HG03342 (cell line): ENCODE measurements at regions not wholly inside any gene's neighbourhood (a gene's known extent, or its start where the extent isn't known, plus 50 kb on each side); places are given as distances from the start of the nearest gene placed in this dataset.
"Not testable (repeated sequence)": the region's sequence is repeated elsewhere in the genome, so short reads cannot be mapped to it uniquely, and the experiment has no call there.

Experiments
- ATAC-seq: cut with Tn5 transposase; IDR thresholded peaks from one replicate; pipeline ENCODE4 v1.9.1; 2021; ENCODE audit warnings: mild to moderate bottlenecking, moderate library complexity; ENCODE audit not compliant: unreplicated experiment

DNA sequence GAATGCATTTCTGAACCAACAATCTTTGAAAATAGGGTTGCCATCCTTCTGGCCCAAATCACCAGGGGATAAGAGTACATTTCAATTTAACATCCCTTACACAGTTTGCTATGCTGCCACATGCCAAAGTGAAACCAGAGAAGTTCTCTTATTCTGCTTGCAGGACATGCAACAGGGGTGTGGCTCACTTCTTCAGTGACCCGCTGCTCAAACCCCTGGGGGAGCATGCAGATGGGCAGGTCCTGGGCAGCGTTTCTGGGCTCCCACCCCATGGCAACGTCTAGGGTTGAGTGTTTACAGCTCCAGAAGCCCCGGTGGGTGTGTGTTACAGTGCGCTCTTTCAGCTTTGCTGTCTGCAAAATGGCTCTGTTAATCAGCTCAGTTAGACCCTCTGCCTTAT lies 1306.3 kb upstream of the TMEM132C start:
- ATAC-seq: no peak

DNA sequence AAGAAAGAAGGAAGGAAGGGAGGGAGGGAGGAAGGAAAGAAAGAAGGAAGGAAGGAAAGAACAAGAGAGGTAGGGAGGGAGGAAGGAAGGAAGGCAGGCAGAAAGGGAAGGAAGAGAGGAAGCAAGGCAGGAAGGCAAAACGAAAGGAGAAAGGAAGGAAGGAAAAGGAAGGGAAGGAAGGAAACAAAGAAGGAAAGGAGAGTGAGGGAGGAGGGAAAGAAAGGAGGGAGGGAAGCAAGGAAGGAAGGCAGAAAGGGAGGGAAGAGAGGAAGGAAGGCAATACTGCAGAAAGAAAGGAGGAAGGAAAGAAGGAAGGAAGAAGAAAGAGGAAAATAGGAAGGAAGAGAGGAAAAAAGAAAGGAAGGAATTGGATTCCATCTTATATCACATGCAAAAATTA lies 1303.1 kb upstream of the TMEM132C start:
- no peak for ATAC-seq

DNA sequence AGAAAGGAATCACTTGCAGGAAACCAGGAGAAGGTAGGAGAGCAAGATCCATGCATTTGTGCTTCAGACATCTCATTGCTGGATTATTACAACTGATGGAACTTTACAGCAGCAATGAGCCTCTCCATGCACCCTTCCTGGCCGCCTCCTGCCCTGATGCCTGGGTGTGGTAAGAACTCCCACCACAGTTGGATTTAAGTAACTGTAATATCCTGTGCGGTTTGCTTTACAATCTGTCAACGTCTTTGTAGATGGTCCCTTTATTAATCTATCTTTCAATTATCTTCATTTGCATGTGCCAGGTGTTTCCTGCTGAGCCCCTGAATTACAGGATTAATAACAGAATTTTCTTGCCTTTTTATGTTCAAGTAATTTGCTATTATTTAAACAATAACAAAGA lies 1300.5 kb upstream of the TMEM132C start:
- no peak for ATAC-seq

DNA sequence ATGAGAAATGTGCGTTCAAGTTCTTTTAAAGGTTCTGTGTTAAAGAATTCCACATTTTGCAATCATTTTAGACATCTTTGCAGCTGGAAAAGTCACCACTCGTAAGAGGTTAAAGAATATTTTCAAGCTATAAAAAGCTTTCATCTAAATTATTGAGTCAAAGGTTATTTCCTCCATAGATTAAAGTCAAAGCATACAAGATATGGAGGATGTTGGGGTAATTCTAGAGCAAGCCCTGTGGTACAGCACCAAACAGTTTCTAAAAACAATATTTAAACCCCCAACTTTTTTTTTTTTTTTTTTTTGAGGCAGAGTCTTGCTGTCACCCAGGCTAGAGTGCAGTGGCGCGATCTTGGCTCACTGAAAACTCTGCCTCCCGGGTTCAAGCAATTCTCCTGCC lies 1299.8 kb upstream of the TMEM132C start:
- ATAC-seq: no peak

DNA sequence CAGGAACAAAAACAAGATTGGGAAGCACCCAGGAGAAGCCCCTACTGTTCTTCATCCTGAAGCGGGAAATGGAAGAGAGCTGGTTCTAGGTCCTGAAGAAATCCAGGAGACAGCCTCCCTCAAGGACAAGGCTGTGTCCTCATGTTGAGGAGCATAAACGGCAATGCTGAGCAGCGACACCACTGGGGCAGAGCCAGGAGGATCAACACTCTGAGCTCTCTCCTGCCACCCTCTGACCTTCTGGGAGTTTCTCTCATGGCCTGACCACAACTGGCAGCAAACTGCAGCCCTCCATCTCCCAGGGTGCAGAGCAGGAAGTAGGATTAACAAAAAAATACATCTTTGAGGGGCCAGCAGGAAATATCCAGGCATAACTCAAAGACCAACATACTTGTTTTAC lies 1292.2 kb upstream of the TMEM132C start:
- no peak for ATAC-seq

DNA sequence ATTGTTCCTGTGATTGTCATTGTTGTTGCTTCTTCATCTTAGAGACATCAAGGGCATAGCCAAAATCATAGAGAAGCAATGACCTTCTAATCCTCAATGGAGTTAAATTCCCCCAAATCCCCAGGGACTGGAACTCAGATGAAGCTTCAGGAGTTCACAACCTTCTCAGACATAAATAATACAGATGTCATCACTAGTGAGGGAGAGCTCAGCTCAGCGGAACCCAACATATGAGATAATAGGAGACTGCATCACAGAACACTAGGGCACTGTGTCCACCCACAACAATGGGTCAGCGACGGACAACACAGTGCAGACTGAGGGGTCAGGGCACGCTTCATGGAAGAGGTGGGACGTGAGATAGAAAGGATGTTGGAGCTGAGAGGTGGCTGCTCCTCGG lies 1290.4 kb upstream of the TMEM132C start:
- no peak for ATAC-seq

DNA sequence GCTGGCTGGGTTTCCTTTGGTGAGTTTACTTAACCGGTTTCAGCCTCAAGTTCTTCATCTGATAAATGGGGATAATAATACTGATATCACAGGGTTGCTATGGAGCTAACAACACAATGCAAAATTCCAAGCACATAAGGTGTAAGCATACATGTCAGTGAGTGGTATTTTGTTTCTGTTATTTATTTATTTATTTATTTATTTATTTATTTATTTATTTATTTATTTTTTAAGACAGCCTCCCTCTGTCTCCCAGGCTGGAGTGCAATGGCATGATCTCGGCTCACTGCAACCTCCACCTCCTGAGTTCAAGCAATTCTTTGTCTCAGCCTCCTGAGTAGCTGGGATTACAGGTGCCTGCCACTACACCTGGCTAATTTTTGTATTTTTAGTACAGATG lies 1287.4 kb upstream of the TMEM132C start:
- ATAC-seq: not testable (repeated sequence)

DNA sequence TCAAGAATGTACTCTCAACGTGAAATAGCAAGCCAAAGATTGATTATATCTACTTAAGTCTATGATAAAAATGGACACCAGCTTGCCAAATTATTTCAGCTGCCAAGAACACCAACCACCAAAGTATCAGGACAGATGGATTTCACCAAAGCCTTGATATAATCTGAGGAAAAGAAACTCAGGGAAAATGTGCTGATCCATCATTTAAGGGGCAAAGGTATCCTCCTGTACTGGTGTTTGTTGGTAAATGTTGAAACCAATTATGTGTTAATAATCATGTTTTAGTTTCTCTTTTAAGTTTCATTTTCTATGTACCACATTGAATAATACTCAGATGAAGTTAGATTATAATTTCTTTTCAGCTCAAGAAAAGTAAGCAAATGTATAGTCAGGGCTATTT lies 1284.3 kb upstream of the TMEM132C start:
- ATAC-seq: no peak

DNA sequence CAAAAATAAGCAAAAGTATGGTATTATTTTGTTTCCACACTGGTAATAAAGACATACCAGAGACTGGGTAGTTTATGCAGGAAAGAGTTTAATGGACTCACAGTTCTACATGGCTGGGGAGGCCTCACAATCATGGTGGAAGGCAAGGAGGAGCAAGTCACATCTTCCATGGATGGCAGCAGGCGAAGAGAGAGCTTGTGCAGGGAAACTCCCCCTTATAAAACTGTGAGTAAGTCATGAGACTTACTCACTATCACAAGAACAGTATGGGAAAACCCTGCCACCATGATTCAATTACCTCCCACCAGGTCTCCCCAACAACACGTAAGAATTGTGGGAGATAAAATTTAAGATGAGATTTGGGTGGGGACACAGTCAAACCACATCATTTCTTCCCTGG lies 1283.2 kb upstream of the TMEM132C start:
- ATAC-seq: not testable (repeated sequence)

DNA sequence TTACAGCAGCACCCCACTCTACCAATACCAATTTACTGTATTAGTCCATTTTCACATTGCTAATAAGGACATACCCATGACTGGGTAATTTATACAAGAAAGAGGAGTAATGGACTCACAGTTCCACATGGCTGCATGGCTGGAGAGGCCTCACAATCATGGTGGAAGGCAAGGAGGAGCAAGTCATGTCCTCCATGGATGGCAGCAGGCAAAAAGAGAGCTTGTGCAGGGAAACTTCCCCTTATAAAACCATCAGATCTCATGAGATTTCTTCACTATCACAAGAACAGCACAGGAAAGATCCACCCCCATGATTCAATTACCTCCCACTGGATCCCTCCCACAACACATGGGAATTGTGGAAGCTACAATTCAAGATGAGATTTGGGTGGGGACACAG lies 1281.3 kb upstream of the TMEM132C start:
- not testable (repeated sequence) for ATAC-seq

DNA sequence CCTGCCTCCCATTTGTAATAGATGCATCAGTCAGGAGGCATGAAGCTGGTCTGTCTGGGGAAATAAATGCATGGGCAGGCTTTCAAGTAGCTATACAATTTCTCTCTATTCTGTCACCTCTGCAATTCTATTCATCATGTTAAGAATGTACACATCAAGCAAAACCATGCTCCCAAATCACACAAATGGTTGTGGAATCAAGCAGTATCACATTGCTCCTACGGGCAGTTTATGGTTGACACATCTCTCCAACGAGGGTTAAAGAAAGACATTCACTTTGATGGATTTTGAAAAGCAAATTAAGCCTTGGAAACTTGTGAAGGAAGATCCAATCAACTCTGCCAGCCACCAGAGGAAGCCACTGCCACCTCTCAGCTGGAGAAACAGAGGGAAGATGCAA lies 1277.4 kb upstream of the TMEM132C start:
- ATAC-seq: no peak

DNA sequence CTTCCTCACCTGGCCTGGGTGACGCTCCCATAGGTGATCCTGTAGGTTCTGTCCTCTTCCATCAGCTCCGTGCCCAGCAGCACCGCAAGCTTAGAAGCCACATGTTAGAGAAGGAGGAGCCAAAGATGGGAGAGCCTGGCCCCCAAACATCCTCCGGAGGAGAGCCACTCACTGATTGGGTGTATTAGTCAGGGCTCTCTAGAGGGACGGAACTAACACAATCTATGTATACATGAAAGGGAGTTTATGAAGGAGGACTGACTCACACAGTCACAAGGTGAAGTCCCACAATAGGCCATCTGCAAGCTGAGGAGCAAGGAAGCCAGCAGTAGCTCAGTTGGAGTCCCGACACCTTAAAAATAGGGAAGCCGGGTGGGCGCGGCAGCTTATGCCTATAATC lies 1273.1 kb upstream of the TMEM132C start:
- ATAC-seq: no peak

DNA sequence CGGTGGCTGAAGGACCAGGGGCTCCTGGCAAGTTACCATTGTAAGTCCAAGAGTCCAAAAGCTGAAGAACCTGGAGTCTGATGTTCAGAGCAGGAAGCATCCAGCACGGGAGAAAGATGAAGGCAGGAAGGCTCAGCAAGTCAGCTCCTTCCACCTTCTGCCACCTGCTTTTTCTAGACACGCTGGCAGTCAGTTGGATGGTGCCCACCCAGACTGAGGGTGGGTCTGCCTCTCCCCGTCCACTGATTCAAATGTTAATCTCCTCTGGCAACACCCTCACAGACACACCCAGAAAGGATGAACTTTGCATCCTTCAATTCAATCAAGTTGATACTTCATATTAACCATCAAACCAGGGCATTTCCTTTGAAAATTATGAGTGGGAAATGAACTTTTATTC lies 1272.4 kb upstream of the TMEM132C start:
- ATAC-seq: no peak

DNA sequence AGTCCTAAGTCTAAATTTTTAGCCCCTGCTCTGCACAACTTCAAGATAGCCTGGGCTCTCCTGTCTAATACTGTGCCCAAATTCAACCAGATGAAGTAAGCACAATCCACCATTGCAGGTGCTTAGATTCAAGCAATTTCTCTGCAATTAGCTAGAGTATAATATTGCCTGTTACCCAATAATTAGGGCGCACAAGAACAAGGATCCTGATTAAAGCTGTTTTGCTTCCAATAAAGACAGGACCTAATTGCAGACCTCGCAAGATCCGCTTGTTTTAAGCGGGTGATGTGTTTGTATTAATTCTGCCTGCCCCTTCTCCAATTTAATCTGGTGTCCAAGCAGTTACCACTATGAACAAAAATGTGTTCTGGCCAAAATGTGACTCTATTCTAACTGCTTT lies 1268.9 kb upstream of the TMEM132C start:
- no peak for ATAC-seq

DNA sequence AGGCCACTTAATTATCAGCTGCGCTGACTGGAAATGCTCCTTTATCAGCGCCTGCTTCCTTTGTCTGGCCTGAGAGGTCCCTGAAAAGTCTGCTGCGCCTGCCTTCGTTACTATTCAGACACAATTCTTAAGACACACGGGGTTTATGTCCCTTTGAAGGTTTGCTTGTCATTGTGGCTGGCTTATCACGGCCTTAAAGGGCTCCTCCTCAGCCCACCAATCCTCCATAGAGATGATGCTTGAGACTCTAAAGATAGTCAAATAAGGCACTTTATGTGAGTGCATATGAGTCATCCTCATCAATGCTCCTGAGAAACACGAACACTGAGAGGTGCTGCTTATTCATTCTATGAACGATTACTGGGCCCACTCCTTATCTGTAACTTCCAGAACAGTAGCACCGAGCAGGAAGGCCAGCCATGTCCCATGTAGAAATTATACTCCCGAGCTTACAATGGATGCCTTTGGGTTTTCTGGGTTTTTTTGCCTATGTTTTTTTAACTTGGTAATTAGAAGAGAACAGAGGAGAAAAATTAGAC lies 1268.2 kb upstream of the TMEM132C start:
- no peak for ATAC-seq

DNA sequence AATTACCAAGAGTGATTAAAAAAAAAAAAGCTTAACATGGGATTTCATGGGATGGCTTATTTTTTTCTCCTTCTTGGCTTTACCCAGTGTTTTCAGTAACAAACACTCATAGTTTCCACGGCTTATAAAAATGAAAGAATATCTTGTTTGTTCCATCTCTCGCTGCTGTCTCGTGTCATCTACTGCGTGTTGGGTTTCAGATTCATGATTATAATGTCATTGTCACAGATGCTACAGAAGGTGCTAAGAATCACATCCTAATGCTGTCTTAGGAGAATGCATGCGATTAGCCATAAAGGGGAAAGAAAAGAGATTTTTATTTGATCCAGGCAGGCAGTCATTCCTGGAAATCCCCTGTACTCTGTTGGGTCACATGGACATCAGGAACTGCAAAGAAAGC lies 1267.6 kb upstream of the TMEM132C start:
- no peak for ATAC-seq

DNA sequence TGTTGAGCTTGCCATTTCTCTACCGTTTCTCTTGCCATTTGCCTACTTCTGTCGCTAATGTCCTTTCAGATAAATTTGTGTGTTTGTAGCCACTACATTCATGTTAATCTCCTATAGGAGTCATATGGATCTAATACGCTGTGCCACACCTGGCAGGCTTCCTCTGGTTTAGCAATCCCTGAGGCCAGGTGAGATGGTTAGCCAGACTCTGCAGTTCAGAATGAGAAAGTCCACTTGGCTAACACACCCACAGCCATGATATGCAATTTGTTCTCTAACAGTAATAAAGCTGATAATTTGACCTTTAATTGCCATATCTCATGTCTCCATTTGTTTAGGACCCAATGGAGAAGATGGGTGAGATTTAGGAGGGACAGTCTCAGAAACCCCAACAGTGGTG lies 1261.6 kb upstream of the TMEM132C start:
- ATAC-seq: no peak

DNA sequence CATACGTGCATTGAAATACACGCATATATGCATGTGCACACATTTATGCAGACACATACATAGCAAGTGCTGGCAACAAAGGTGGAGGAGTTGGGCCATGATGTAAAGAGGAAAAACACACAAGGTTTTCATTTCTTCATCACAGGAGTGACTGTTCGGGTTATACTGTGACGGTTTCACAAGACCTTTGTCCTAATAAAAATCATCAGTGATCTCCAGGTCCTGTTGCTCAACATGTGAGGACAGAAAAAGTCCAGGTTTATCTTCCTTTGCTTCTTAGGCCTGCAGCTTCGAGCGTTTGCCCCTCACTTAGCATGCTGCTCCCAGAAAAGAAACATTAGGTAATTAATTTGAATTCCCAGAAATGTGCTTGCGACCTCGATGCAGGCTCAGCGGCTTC lies 1260.0 kb upstream of the TMEM132C start:
- no peak for ATAC-seq

DNA sequence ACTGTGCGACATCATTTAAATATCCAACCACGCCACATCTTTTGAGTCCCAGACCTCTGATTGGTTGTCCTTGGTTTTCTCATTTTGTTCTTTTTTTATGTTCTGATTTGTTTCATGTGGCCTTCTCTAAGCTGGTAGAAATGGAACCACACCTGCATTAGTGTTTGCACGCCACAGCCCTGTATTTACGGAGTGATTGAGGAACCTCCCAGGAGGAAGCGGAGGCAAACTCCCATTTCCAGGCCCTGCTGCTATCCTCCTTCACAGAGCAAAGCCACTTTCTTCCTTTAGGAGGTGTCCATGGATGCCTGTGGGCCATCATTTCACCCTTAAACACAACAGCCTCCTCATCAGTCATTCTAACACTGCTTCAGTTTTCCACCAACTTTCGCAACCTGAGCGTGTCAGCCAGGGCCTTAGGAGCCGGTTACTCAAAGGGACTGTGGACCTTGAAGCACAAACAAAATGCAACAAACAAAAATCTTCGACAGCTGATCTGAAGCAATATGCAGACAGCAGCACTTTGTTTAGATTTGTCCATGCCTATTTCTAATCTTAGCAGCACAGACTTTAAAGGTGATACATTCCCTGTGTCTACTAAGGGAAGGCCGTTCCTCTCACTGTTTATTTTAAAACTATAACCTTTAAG lies 1258.1 kb upstream of the TMEM132C start:
- no peak for ATAC-seq

DNA sequence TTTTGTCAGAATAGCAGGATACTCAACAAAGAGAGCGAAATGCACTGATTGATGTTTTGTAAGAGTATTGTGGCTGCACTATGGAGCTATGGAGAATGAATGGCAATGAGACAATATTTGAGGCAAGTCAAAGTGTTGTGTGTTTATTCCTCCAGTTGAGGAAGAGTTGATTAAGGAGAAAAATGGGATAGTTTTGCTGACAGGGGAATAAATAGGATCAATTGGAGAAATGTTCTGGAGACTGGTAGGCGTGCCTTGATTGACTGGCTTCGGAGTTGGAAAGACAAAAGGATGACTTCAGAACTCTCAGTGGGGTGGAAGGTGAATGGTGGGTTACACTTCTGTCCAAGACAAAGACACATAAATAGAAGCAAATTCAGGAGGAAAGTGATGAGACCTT lies 1254.9 kb upstream of the TMEM132C start:
- ATAC-seq: no peak

DNA sequence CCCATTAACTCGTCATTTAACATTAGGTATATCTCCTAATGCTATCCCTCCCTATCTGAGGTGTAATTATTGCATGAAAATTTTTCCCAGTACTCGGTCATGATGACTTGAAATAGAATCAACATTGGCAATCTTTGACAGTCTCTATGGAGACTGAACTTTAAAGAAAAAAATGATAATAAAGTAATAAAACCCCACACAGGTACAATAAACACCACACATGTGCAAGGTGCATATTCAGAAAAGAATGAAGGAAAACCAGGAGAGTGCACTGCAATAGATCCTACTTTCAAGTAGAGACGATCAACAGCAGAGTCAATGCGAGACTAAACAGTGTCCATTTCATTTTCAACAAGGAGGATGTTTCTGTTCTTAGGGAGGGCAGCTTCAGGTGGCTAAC lies 1253.8 kb upstream of the TMEM132C start:
- no peak for ATAC-seq

DNA sequence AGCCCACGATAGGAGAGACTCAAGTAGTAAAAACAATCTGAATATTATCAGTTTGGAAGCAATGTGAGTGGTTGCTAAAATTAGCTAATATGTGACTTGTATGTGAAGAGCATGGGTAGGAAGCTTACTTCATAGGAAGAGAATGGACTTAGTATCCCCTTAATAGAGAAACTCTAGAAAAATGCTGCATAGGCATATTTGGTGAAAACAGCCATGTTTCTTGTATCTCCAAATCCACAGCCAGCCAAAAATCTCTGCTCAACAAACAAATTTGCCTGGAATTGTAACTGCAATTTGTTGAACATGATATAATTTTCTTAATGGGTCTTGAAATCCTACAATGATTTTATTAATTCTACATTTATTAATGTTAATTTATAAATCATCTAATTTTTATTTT lies 1252.9 kb upstream of the TMEM132C start:
- ATAC-seq: no peak

DNA sequence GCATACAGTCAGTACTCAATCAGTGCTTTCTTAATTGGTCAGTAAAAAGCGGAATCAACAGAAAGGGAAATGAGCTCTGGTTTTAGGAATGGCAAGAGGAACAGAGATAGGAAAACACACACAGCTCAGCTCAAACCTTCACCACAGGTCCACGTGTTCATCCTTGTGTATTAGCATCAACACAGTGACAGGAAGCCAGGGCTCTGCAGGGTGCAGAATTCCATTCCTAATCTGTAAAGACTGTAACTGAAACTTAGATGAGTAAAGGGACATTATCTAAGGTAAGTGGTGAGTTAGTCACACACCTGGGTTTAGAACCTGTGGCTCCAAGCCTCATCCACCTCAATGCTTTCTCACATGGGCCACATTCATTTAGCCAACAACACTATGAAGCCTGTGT lies 1242.2 kb upstream of the TMEM132C start:
- ATAC-seq: no peak
